ENCODE measurements at regions not wholly inside any gene's neighbourhood (a gene's known extent, or its start where the extent isn't known, plus 50 kb on each side); places are given as distances from the start of the nearest gene placed in this dataset.

DNA sequence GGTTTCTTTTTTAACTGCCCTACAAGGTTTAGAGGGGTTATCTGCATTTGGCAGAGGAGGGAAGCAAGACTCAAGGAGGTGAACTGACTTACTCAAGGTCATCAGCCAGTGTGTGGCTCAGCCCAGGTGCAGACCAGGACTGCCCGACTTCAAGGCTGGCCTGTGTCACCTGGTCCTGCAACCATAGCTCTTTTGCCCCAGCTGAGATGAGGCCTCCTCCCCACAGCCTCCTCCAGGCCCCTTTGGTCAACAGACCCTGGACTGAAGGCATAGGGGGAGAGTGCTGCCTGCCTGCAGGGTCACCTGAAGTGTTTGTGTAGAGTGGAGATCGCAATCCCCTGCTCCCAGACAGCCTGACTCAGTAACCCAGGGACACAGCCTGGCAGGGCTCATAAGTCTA, 168.5 kb upstream of the GLI2 start:
- Histone ChIP-seq H3K27me3 (ENCODE audit: low read depth) (no peaks in the 10 kb centered on the region), H3K9me3 (no peaks in the 10 kb centered on the region), H3K36me3 (no peaks in the 10 kb centered on the region), H3K4me3 (no peak overlapping the region), H3K4me1 (peaks cover 4% of the 10 kb centered on the region), H3K27ac (no peak overlapping the region)
- TF ChIP-seq, protein P1, sequence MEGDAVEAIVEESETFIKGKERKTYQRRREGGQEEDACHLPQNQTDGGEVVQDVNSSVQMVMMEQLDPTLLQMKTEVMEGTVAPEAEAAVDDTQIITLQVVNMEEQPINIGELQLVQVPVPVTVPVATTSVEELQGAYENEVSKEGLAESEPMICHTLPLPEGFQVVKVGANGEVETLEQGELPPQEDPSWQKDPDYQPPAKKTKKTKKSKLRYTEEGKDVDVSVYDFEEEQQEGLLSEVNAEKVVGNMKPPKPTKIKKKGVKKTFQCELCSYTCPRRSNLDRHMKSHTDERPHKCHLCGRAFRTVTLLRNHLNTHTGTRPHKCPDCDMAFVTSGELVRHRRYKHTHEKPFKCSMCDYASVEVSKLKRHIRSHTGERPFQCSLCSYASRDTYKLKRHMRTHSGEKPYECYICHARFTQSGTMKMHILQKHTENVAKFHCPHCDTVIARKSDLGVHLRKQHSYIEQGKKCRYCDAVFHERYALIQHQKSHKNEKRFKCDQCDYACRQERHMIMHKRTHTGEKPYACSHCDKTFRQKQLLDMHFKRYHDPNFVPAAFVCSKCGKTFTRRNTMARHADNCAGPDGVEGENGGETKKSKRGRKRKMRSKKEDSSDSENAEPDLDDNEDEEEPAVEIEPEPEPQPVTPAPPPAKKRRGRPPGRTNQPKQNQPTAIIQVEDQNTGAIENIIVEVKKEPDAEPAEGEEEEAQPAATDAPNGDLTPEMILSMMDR (IDR thresholded peaks at IDR 0.05), result no peak
- DNase-seq, result no peak
- ATAC-seq, result no peak
- intact Hi-C loops (cut with DNase I), result no loop called here

DNA sequence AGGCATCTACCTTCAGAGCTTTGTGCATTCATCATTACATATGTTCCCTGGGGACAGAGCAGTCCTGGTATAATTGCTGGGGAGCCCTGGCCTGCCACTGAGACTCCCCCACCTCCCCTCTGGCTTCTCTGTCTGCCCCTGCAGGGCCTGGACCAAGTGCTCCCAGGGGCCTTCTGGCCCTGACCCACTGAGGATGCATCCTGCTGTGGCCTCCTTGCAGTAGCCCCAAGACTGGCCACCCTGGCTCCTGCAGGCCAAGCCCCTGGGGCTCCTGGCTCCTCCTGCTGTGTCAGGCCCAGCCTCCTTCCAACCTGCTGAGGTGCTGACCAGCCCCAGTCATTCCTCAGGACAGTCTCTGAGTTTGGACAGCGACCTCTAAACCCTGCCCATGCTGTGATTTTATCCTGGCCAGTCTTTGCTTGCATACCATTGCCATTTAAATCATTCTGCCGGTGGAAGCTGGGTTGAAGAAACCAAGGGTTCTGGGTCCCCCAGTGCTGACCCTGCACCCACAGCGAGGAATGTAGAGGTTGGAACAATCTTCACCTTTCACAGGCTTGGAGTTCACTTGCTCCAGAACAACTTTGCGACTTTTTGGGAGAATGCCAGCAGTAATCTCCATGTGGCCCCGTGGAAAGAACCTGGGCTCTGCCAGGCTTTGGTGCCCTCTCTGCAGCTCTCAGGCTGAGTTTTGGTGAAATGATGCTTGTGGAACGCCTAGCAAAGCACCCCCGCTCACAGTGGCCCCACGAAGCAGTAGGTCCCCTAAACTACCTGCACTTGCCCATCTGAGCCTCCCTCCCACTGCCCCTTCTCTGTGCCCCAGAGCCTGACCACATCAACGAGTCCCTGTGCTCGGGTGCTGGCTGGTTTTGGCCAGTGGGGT, 167.3 kb upstream of the GLI2 start:
- Histone ChIP-seq H3K4me3 (no peak overlapping the region), H3K27ac (no peak overlapping the region), H3K27me3 (ENCODE audit: low read depth) (no peaks in the 10 kb centered on the region), H3K9me3 (no peaks in the 10 kb centered on the region), H3K36me3 (no peaks in the 10 kb centered on the region), H3K4me1 (peaks cover 4% of the 10 kb centered on the region)
- TF ChIP-seq, protein P1 (IDR thresholded peaks at IDR 0.05), result no peak
- DNase-seq (no peak), ATAC-seq (no peak)
- intact Hi-C loops (cut with DNase I), result no loop called here

DNA sequence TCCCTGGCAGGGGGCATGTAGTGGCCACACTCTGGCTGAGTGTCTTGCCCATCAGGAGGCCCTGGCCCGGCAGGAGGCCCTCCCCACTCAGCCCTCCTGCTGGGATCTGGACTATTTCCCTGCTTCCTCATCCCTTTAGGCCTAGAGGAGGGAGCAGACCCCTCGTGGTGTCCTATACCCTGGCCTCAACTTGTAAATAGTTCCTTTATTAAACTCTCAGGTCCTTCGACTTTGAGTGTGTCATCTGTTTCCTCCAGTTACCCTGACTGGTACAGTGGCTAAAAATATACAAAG, 166.7 kb upstream of the GLI2 start:
- DNase-seq, result no peak

DNA sequence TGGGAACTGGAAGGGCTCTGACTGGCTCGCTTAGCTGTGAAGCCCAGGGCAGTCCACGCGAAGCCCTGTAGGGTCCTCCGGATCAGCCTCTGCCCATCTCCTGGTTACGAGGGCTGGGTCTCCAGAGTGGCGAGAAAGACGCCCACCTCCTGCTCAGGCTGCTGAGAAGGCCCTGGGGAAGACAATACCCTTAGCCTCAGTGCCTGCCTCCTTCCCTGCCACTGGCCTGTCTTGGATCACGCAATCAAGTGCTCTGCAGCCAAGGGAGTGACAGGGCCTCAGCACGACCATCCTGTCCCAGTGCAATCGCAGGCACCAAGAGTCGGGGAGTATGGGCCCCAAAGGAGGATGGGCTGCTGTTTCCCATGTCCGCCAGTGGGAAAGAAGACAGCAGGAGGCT, 165.7 kb upstream of the GLI2 start:
- TF ChIP-seq, protein P1 (IDR thresholded peaks at IDR 0.05), result no peak
- ATAC-seq, result no peak
- peaks cover 4% of the 10 kb centered on the region for H3K4me1 ChIP-seq
- H3K27me3 ChIP-seq (ENCODE audit: low read depth), result no peaks in the 10 kb centered on the region
- no peaks in the 10 kb centered on the region for H3K36me3 ChIP-seq
- H3K27ac ChIP-seq, result no peak overlapping the region
- no peak overlapping the region for H3K4me3 ChIP-seq
- intact Hi-C loops (cut with DNase I), result no loop called here
- H3K9me3 ChIP-seq, result no peaks in the 10 kb centered on the region
- DNase-seq, result no peak

More for the DNA sequence above, 166.7 kb upstream of the GLI2 start:
- ATAC-seq, result no peak
- intact Hi-C loops (cut with DNase I), result no loop called here
- TF ChIP-seq, protein P1 (IDR thresholded peaks at IDR 0.05), result no peak
- Histone ChIP-seq H3K36me3 (no peaks in the 10 kb centered on the region), H3K9me3 (no peaks in the 10 kb centered on the region), H3K4me3 (no peak overlapping the region), H3K27ac (no peak overlapping the region), H3K4me1 (peaks cover 4% of the 10 kb centered on the region), H3K27me3 (ENCODE audit: low read depth) (no peaks in the 10 kb centered on the region)

DNA sequence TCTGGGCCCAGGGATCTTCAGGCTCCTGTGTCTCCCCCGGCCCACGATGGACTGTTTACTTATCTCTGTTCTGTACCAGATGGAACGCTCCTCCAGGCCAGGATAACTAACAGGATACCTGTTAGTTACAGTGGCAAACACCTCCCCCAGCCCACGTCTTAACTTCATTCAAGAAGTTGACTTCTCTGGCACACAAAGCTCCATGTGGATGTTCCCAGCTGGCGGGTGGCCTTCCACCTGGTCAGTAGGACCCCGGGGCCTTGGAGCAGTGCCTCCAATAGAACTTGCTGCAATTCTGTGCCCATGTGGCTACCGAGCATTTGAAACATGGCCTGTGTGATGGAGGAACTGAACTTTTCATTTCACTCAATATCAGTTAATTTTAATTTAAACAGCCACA, 165.1 kb upstream of the GLI2 start:
- no peak overlapping the region for H3K4me3 ChIP-seq
- no peaks in the 10 kb centered on the region for H3K9me3 ChIP-seq
- peaks cover 4% of the 10 kb centered on the region for H3K4me1 ChIP-seq
- no peak for ATAC-seq
- no peak overlapping the region for H3K27ac ChIP-seq
- no peaks in the 10 kb centered on the region for H3K27me3 ChIP-seq (ENCODE audit: low read depth)
- H3K36me3 ChIP-seq, result no peaks in the 10 kb centered on the region
- TF ChIP-seq, protein P1 (IDR thresholded peaks at IDR 0.05), result no peak
- intact Hi-C loops (cut with DNase I), result no loop called here
- DNase-seq, result peak; percentile 25
